Spleen (tissue), 7 donors: ENCODE measurements at regions not wholly inside any gene's neighbourhood (a gene's known extent, or its start where the extent isn't known, plus 50 kb on each side); places are given as distances from the start of the nearest gene placed in this dataset.

Experiments
- POLR2A ChIP-seq, 3 donors: fragments of 450-650 bp; IDR thresholded peaks; one replicate each; pipeline ENCODE4 v1.5.1; 2017; ENCODE audit warnings: antibody characterized with exemption in 3 of 3, mild to moderate bottlenecking in 1 of 3
- POLR2AphosphoS5 ChIP-seq, 3 donors: sonication (generic); formaldehyde crosslinking; IDR thresholded peaks; one replicate each; pipeline ENCODE4 v1.5.1; 2017; ENCODE audit warnings: antibody characterized with exemption in 3 of 3
- TF ChIP-seq, protein P1 (sequence below), 11 experiments: fragments of 200-600 bp in 7 of 11; fragments of 450-650 bp in 4 of 11; sonication (generic) in 4 of 11; IDR thresholded peaks in 8 of 11; conservative IDR thresholded peaks in 3 of 11; 1 replicate in 7 of 11; 2 replicates in 4 of 11; pipeline versions ENCODE4 v1.4.0 to v1.8.0; 2016 to 2021; ENCODE audit warnings: antibody characterized with exemption in 11 of 11, inconsistent platforms in 4 of 11, mild to moderate bottlenecking in 1 of 11
- donor health status: DM: no; HTN: no; CAD: no; lungs with moderate emphysema.
- donor health status: DM: no; HTN: no; CAD: no.
- donor health status: DM: no; HTN: no; CAD: no.

GRCh38 chr4:148955564-148956297 lies 513.5 kb upstream of the NR3C2 start:
- TF ChIP-seq, protein P1, sequence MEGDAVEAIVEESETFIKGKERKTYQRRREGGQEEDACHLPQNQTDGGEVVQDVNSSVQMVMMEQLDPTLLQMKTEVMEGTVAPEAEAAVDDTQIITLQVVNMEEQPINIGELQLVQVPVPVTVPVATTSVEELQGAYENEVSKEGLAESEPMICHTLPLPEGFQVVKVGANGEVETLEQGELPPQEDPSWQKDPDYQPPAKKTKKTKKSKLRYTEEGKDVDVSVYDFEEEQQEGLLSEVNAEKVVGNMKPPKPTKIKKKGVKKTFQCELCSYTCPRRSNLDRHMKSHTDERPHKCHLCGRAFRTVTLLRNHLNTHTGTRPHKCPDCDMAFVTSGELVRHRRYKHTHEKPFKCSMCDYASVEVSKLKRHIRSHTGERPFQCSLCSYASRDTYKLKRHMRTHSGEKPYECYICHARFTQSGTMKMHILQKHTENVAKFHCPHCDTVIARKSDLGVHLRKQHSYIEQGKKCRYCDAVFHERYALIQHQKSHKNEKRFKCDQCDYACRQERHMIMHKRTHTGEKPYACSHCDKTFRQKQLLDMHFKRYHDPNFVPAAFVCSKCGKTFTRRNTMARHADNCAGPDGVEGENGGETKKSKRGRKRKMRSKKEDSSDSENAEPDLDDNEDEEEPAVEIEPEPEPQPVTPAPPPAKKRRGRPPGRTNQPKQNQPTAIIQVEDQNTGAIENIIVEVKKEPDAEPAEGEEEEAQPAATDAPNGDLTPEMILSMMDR (IDR thresholded peaks at IDR 0.05 in 8 of 11, conservative IDR thresholded peaks at IDR 0.05 in 3 of 11): no peak
- TF ChIP-seq POLR2AphosphoS5 (IDR thresholded peaks at IDR 0.05) (no peak), POLR2A (IDR thresholded peaks at IDR 0.05) (no peak)
